ENCODE measurements at regions not wholly inside any gene's neighbourhood (a gene's known extent, or its start where the extent isn't known, plus 50 kb on each side); places are given as distances from the start of the nearest gene placed in this dataset.

DNA sequence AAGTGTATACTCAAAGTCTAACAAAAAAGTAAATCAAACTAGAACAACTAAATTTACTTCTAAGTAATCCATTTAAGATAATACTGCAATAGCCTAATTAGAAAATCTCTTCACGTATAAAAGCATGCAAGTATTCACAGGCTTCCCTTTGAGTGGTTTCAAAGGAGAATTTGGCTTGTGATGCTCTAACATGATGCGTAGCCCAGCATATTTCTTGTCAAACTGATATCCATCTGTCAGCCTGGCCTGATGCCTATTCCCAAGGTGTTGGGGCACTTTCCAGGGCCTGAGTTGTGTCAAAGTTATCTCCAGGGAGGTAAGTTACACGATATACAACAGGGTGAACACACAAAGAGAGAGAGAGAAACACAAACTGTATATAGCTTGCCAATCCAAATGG, 287.0 kb upstream of the MAGEB18 start:
- H4K20me1 ChIP-seq (ENCODE audit: insufficient read depth) = no peaks in the 10 kb centered on the region

DNA sequence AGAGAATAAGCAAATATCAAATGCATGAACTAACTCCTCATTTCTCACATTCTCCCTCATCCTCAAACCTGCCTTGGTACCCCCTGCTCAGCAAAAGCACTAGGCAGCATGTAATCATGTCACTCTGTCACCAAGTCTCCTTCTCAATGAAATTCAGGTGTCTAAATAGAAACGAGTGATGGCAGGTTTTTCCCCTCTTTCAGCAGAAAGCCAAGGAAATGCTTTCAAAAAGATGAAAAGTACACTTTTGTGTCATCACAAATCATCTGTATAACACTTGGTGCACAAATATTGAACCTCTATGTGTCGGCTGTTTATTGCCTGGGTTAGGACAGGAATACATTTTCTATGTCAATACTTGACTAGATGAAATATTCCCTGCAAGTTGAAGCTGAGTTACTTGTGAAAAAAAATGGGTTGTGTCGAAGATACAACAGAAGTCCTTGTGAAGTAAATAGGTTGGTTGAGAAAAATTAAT, 285.1 kb upstream of the MAGEB18 start:
- H2AFZ ChIP-seq (ENCODE audit: low read depth, low read length) = no peak overlapping the region
- H3K9me3 ChIP-seq (ENCODE audit: low read length) = no peaks in the 10 kb centered on the region
- no peaks in the 10 kb centered on the region for H3F3A ChIP-seq (ENCODE audit: insufficient read depth, low read length, poor library complexity, severe bottlenecking)
- no peaks in the 10 kb centered on the region for H3K9me2 ChIP-seq (ENCODE audit: insufficient read depth, low read length)
- H3K4me3 ChIP-seq (ENCODE audit: low read length) = no peak overlapping the region
- TF ChIP-seq MXI1 (conservative IDR thresholded peaks at IDR 0.05; ENCODE audit: poor library complexity, severe bottlenecking) = no peak
- TF ChIP-seq POLR2AphosphoS5 (IDR thresholded peaks at IDR 0.05) = peak; percentile 93
- TF ChIP-seq, protein P1, sequence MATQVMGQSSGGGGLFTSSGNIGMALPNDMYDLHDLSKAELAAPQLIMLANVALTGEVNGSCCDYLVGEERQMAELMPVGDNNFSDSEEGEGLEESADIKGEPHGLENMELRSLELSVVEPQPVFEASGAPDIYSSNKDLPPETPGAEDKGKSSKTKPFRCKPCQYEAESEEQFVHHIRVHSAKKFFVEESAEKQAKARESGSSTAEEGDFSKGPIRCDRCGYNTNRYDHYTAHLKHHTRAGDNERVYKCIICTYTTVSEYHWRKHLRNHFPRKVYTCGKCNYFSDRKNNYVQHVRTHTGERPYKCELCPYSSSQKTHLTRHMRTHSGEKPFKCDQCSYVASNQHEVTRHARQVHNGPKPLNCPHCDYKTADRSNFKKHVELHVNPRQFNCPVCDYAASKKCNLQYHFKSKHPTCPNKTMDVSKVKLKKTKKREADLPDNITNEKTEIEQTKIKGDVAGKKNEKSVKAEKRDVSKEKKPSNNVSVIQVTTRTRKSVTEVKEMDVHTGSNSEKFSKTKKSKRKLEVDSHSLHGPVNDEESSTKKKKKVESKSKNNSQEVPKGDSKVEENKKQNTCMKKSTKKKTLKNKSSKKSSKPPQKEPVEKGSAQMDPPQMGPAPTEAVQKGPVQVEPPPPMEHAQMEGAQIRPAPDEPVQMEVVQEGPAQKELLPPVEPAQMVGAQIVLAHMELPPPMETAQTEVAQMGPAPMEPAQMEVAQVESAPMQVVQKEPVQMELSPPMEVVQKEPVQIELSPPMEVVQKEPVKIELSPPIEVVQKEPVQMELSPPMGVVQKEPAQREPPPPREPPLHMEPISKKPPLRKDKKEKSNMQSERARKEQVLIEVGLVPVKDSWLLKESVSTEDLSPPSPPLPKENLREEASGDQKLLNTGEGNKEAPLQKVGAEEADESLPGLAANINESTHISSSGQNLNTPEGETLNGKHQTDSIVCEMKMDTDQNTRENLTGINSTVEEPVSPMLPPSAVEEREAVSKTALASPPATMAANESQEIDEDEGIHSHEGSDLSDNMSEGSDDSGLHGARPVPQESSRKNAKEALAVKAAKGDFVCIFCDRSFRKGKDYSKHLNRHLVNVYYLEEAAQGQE (IDR thresholded peaks at IDR 0.05; ENCODE audit: borderline replicate concordance) = peak; percentile 20
- TF ChIP-seq, protein P2, sequence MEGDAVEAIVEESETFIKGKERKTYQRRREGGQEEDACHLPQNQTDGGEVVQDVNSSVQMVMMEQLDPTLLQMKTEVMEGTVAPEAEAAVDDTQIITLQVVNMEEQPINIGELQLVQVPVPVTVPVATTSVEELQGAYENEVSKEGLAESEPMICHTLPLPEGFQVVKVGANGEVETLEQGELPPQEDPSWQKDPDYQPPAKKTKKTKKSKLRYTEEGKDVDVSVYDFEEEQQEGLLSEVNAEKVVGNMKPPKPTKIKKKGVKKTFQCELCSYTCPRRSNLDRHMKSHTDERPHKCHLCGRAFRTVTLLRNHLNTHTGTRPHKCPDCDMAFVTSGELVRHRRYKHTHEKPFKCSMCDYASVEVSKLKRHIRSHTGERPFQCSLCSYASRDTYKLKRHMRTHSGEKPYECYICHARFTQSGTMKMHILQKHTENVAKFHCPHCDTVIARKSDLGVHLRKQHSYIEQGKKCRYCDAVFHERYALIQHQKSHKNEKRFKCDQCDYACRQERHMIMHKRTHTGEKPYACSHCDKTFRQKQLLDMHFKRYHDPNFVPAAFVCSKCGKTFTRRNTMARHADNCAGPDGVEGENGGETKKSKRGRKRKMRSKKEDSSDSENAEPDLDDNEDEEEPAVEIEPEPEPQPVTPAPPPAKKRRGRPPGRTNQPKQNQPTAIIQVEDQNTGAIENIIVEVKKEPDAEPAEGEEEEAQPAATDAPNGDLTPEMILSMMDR (IDR thresholded peaks at IDR 0.05; ENCODE audit: poor library complexity, severe bottlenecking) = no peak
- TF ChIP-seq EP300 (conservative IDR thresholded peaks at IDR 0.05; ENCODE audit: poor library complexity, severe bottlenecking) = peak; percentile 95
- no peak for TF ChIP-seq SMC3 (conservative IDR thresholded peaks at IDR 0.05; ENCODE audit: poor library complexity)
- TF ChIP-seq RAD21 (conservative IDR thresholded peaks at IDR 0.05) = no peak
- TF ChIP-seq EZH2 (IDR thresholded peaks at IDR 0.05; ENCODE audit: borderline replicate concordance, insufficient read depth, low read length, poor library complexity, severe bottlenecking) = no peak
- no peak for TF ChIP-seq TAF1 (IDR thresholded peaks at IDR 0.05; ENCODE audit: low read depth)
- H4K20me1 ChIP-seq (ENCODE audit: insufficient read depth) = no peaks in the 10 kb centered on the region
- no peak overlapping the region for H3K9ac ChIP-seq (ENCODE audit: low read length)
- H3K27ac ChIP-seq (ENCODE audit: low read length) = no peak overlapping the region
- H3K79me2 ChIP-seq (replicated peaks; ENCODE audit: insufficient read depth, low read length) = no peaks in the 10 kb centered on the region
- no peaks in the 10 kb centered on the region for H3K27me3 ChIP-seq (ENCODE audit: insufficient read depth, low read depth, low read length)
- H3K36me3 ChIP-seq (ENCODE audit: insufficient read depth, low read length) = no peaks in the 10 kb centered on the region
- H3K4me2 ChIP-seq (ENCODE audit: low read length) = no peak overlapping the region

More for the DNA sequence above, 287.0 kb upstream of the MAGEB18 start:
- Histone ChIP-seq H3K36me3 (ENCODE audit: insufficient read depth, low read length) (no peaks in the 10 kb centered on the region), H3K9ac (ENCODE audit: low read length) (no peak overlapping the region), H3K9me3 (ENCODE audit: low read length) (no peaks in the 10 kb centered on the region), H2AFZ (ENCODE audit: low read depth, low read length) (no peak overlapping the region), H3K4me3 (ENCODE audit: low read length) (no peak overlapping the region), H3K9me2 (ENCODE audit: insufficient read depth, low read length) (no peaks in the 10 kb centered on the region), H3F3A (ENCODE audit: insufficient read depth, low read length, poor library complexity, severe bottlenecking) (no peaks in the 10 kb centered on the region), H3K79me2 (replicated peaks; ENCODE audit: insufficient read depth, low read length) (no peaks in the 10 kb centered on the region), H3K4me2 (ENCODE audit: low read length) (no peak overlapping the region), H3K27ac (ENCODE audit: low read length) (no peak overlapping the region), H3K27me3 (ENCODE audit: insufficient read depth, low read depth, low read length) (no peaks in the 10 kb centered on the region)
- no peak for TF ChIP-seq SMC3 (conservative IDR thresholded peaks at IDR 0.05; ENCODE audit: poor library complexity)
- TF ChIP-seq EP300 (conservative IDR thresholded peaks at IDR 0.05; ENCODE audit: poor library complexity, severe bottlenecking) = no peak
- no peak for TF ChIP-seq TAF1 (IDR thresholded peaks at IDR 0.05; ENCODE audit: low read depth)

Data from neural cell (in vitro differentiated cells).